22Rv1 (cell line): ENCODE measurements at regions not wholly inside any gene's neighbourhood (a gene's known extent, or its start where the extent isn't known, plus 50 kb on each side); places are given as distances from the start of the nearest gene placed in this dataset.

Experiments
- H3K27ac ChIP-seq: fragments of 450-650 bp; 2 replicates; pipeline ENCODE4 v1.5.1; 2017
- CTCF ChIP-seq: fragments of 450-650 bp; IDR thresholded peaks from 2 replicates; pipeline ENCODE4 v1.5.1; 2017; ENCODE audit warnings: mild to moderate bottlenecking
- ZFX ChIP-seq: fragments of 450-650 bp; IDR thresholded peaks from 2 replicates; pipeline ENCODE4 v1.6.1; 2017; ENCODE audit warnings: antibody characterized with exemption, borderline replicate concordance

DNA sequence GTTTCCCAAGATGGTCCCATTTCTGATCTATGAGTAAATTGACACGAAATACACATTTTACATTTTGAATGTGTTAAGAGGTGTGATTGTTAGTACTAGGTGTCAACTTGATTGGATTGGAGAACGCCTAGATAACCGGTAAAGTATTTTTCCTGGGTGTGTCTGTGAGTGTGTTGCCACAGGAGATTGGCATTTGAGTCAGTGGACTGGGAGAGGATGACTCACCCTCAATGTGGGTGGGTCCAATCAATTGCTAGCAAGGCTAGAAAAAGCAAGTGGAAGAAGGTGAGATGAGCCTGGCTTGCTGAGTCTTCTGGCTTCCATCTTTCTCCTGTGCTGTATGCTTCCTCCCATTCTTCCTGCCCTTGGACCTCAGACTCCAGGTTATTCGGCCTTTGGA lies 960.7 kb upstream of the PCDH9 start:
- TF ChIP-seq ZFX = no peak
- no peak for TF ChIP-seq CTCF
- H3K27ac ChIP-seq = no peak overlapping the region

DNA sequence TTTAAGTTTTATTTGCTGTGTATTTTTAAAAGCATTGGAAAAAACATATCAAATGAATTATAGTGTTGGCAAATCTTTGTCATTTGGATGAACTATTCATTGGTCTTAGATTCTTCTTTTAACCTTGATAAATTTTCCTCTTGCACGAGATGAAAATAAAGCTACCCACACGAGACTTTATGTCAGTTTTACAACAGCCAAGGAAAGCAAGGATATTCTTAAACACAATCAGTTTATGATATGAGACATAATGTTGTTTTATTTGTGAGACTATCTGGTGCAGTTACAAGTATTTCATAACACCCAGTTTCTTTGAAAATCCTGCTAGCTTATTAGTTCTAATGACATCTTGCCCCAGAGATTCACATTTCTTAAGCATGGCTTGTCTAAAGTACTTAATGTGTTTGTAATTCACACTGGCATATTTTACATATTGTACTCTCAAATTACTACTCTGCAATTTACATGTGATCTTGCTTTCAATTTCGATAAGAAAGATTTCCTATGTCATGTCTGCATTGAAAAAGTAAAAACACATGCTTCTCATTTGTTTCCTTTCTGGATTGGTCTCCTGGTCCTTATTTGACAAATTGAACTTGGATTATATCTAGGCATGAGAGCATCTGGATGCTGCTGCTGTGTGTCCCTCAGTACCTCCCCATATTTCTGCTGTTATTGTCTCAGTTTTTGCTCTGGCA lies 955.5 kb upstream of the PCDH9 start:
- no peak overlapping the region for H3K27ac ChIP-seq
- TF ChIP-seq ZFX (no peak), CTCF (no peak)

- H3K27ac ChIP-seq = no peak overlapping the region
- TF ChIP-seq CTCF = no peak
- TF ChIP-seq ZFX = no peak
These were observed 946.3 kb upstream of the PCDH9 start for GRCh38 chr13:68176475-68176874.

DNA sequence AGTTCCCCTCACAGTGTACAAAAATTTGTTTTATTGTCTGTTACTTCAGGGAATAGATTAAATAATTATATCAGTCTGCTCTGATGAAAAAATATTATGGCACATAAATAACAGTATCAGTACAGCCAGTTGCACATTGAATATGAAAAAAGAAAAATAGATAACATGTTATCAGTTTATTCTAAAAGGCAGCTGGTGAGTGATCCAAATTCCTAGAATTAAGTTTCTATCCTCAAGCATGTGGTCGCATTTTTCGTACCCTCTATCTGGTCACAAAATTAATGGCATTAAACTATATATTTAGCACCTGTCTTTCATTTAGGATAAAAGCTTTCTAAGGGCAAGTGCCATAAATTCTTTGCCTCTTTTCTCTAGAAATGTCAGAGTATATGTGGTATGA lies 944.8 kb upstream of the PCDH9 start:
- no peak for TF ChIP-seq CTCF
- TF ChIP-seq ZFX = no peak
- H3K27ac ChIP-seq = no peak overlapping the region

DNA sequence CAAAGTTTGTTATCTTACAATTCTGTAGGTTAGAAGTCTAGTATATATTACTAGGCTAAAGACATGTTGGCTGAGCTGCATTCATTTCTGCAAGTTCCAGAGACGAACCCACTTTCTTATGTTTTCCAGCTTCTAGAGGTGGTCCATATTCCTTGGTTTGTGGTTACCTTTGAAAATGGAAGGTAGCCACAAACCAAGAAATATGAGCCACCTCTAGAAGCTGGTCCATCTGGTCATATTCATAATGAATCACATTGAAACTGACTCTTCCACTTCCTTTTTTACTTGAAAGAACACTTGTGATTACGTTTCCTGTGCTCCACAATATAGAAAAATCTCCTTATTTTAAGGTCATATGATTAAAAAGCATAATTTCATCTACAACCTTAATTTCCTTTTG lies 943.0 kb upstream of the PCDH9 start:
- H3K27ac ChIP-seq = no peak overlapping the region
- TF ChIP-seq ZFX = no peak
- TF ChIP-seq CTCF = no peak

DNA sequence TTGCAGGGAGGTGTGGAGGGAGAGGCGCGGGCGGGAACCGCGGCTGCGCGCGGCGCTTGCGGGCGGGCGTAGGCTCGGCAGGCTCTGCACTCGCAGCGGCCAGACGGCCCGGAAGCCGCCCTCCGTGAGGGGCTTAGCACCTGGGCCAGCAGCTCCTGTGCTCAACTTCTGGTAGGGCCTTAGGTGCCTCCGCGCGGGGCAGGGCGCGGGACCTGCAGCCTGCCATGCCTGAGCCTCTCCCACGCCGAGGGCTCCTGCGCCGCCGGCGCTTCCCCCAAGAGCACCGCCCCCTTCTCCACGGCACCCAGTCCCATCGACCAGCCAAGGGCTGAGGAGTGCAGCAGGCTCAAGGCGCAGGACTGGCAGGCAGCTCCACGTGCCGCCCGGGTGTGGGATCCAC lies 940.8 kb upstream of the PCDH9 start:
- TF ChIP-seq ZFX (no peak), CTCF (no peak)
- H3K27ac ChIP-seq = no peak overlapping the region

DNA sequence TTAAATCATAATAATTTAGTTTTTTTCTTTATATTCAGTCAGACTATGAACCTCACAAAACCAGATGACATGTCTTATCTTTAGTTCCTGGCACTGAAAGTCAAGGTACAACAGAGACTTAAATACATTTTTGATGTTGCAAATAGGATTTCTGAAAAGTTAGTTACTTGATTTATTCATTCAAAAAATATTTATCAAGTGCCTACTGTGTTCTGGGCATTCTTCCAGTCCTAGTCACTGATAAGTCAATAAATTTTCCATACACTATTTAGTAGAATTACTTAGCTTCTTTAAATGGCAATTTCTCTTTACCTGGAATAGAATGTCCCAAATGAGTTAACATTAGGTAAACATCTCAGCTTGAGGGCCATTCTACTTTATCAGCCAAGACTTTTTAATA lies 938.3 kb upstream of the PCDH9 start:
- TF ChIP-seq ZFX = no peak
- no peak for TF ChIP-seq CTCF
- no peak overlapping the region for H3K27ac ChIP-seq
